PC-3 (cell line): ENCODE measurements at regions not wholly inside any gene's neighbourhood (a gene's known extent, or its start where the extent isn't known, plus 50 kb on each side); places are given as distances from the start of the nearest gene placed in this dataset.

Experiments
- ATAC-seq: fragments of 200-7000 bp; cut with Tn5 transposase; 2 replicates; pipeline ENCODE4 v1.9.1; 2020; ENCODE audit warnings: mild to moderate bottlenecking, moderate library complexity
- BruUV-seq: library from RNA; stranded (reverse); fragments of 400-500 nt; replicated peaks from 2 replicates; lab custom pipeline; 2021; lab: Mats Ljungman, UMichigan
- CTCF ChIA-PET: fragments of 300-600 bp; sonication (Branson Sonifier 250); formaldehyde crosslinking; loops from one replicate; lab custom pipeline; 2022; ENCODE audit warnings: antibody characterized with exemption; lab: Charles Lee
- POLR2A ChIA-PET: fragments of 300-600 bp; sonication (Branson Sonifier 250); formaldehyde crosslinking; loops from one replicate; lab custom pipeline; 2022; ENCODE audit warnings: antibody characterized with exemption; ENCODE audit not compliant: unreplicated experiment; lab: Charles Lee
- DNase-seq: peaks from one replicate; pipeline ENCODE4 v3.0.0-alpha.2; 2015
- H2AFZ ChIP-seq: fragments of 300-600 bp; sonication (generic); 2 replicates; pipeline ENCODE4 v1.6.0; 2016; ENCODE audit warnings: antibody characterized with exemption, low read length
- H3F3A ChIP-seq: fragments of 300-600 bp; sonication (generic); one replicate; pipeline ENCODE4 v1.6.0; 2017; ENCODE audit warnings: antibody characterized with exemption, low read length, control low read depth, mild to moderate bottlenecking; ENCODE audit not compliant: unreplicated experiment
- H3K27ac ChIP-seq: fragments of 300-600 bp; sonication (generic); 2 replicates; pipeline ENCODE4 v1.5.1; 2016; ENCODE audit warnings: mild to moderate bottlenecking, low read length
- H3K27me3 ChIP-seq: fragments of 300-600 bp; sonication (generic); 2 replicates; pipeline ENCODE4 v1.6.1; 2016; ENCODE audit warnings: low read length, mixed read lengths
- H3K36me3 ChIP-seq: fragments of 300-600 bp; sonication (generic); 2 replicates; pipeline ENCODE4 v1.6.1; 2016; ENCODE audit warnings: low read depth, mixed run types, low read length, mixed read lengths
- H3K4me1 ChIP-seq: fragments of 300-600 bp; sonication (generic); 2 replicates; pipeline ENCODE4 v1.5.1; 2016; ENCODE audit warnings: low read length; ENCODE audit not compliant: insufficient read depth
- H3K4me2 ChIP-seq: fragments of 300-600 bp; sonication (generic); 2 replicates; pipeline ENCODE4 v1.6.0; 2016; ENCODE audit warnings: low read length
- H3K4me3 ChIP-seq: fragments of 300-600 bp; sonication (generic); 2 replicates; pipeline ENCODE4 v1.5.1; 2016; ENCODE audit warnings: mild to moderate bottlenecking, low read length, mixed read lengths
- H3K79me2 ChIP-seq: fragments of 300-600 bp; sonication (generic); 2 replicates; pipeline ENCODE4 v1.6.1; 2017; ENCODE audit warnings: low read length, mixed read lengths
- H3K9ac ChIP-seq: fragments of 300-600 bp; sonication (generic); 2 replicates; pipeline ENCODE4 v1.6.0; 2016; ENCODE audit warnings: mild to moderate bottlenecking, low read length
- H3K9me2 ChIP-seq: fragments of 300-600 bp; sonication (generic); replicated peaks from 2 replicates; pipeline ENCODE4 v1.6.1; 2016; ENCODE audit warnings: mixed run types, low read length, mixed read lengths
- H3K9me3 ChIP-seq: fragments of 300-600 bp; sonication (generic); 2 replicates; pipeline ENCODE4 v1.6.1; 2016; ENCODE audit warnings: low read length, mixed read lengths
- H4K20me1 ChIP-seq: fragments of 300-600 bp; sonication (generic); 2 replicates; pipeline ENCODE4 v1.6.1; 2016; ENCODE audit warnings: low read length, mixed read lengths
- EZH2 ChIP-seq: fragments of 300-600 bp; sonication (generic); IDR thresholded peaks from one replicate; pipeline ENCODE4 v1.6.1; 2017; ENCODE audit warnings: antibody characterized with exemption, mild to moderate bottlenecking, low read length; ENCODE audit not compliant: unreplicated experiment
- EZH2phosphoT487 ChIP-seq: fragments of 300-600 bp; sonication (generic); IDR thresholded peaks from 2 replicates; pipeline ENCODE4 v1.6.1; 2018; ENCODE audit warnings: mild to moderate bottlenecking, antibody characterized with exemption, low read length, borderline replicate concordance
- intact Hi-C: fragments of 100-400 bp; cut with micrococcal nuclease; formaldehyde crosslinking; loops from 2 replicates; pipeline ENCODE4 v1.9.0; 2023
- TF ChIP-seq, protein P1 (sequence below): fragments of 300-600 bp; sonication (generic); conservative IDR thresholded peaks from 2 replicates; pipeline ENCODE4 v1.5.1; 2017; ENCODE audit warnings: antibody characterized with exemption, low read depth, mild to moderate bottlenecking, low read length

DNA sequence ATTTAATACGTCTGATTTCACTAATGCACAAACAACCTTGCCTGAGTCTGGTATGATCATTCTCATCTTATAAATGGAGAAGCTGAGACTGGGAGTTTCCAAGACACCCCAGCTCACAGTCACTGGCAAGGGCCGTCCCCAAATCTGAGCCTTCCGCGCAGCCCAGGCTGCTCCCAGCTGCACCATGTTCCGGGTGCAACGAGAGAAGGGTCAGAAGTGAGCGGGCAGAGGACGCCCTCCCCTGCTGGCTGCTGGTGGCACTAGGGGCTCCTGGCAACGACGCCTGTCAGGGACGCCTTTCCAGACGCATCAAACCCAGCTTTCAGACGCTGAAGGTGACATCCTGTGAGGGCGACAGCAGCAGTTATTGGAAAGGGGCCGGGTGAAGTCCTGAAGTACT, 115.3 kb upstream of the PROKR2 start:
- TF ChIP-seq EZH2phosphoT487 (no peak), EZH2 (no peak)
- TF ChIP-seq, protein P1, sequence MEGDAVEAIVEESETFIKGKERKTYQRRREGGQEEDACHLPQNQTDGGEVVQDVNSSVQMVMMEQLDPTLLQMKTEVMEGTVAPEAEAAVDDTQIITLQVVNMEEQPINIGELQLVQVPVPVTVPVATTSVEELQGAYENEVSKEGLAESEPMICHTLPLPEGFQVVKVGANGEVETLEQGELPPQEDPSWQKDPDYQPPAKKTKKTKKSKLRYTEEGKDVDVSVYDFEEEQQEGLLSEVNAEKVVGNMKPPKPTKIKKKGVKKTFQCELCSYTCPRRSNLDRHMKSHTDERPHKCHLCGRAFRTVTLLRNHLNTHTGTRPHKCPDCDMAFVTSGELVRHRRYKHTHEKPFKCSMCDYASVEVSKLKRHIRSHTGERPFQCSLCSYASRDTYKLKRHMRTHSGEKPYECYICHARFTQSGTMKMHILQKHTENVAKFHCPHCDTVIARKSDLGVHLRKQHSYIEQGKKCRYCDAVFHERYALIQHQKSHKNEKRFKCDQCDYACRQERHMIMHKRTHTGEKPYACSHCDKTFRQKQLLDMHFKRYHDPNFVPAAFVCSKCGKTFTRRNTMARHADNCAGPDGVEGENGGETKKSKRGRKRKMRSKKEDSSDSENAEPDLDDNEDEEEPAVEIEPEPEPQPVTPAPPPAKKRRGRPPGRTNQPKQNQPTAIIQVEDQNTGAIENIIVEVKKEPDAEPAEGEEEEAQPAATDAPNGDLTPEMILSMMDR = no peak
- H4K20me1 ChIP-seq = no peaks in the 10 kb centered on the region
- ChIA-PET CTCF (no interaction called here), POLR2A (no interaction called here)
- no peak overlapping the region for H2AFZ ChIP-seq
- DNase-seq = no peak
- peaks cover 92% of the 10 kb centered on the region for H3K27me3 ChIP-seq
- no peak overlapping the region for H3K4me2 ChIP-seq
- H3K4me1 ChIP-seq = no peaks in the 10 kb centered on the region
- no peak for ATAC-seq
- H3K79me2 ChIP-seq = no peaks in the 10 kb centered on the region
- no peak overlapping the region for H3K27ac ChIP-seq
- intact Hi-C loops = loop anchor here (5.0 kb wide), 1 partner anchor 225 kb away; no protein-coding TSS in a partner anchor
- no peaks in the 10 kb centered on the region for H3K36me3 ChIP-seq
- no peaks in the 10 kb centered on the region for H3K9me3 ChIP-seq
- BruUV-seq = no TSS peak
- H3K9ac ChIP-seq = no peak overlapping the region
- no peaks in the 10 kb centered on the region for H3K9me2 ChIP-seq
- no peak overlapping the region for H3K4me3 ChIP-seq
- no peaks in the 10 kb centered on the region for H3F3A ChIP-seq

DNA sequence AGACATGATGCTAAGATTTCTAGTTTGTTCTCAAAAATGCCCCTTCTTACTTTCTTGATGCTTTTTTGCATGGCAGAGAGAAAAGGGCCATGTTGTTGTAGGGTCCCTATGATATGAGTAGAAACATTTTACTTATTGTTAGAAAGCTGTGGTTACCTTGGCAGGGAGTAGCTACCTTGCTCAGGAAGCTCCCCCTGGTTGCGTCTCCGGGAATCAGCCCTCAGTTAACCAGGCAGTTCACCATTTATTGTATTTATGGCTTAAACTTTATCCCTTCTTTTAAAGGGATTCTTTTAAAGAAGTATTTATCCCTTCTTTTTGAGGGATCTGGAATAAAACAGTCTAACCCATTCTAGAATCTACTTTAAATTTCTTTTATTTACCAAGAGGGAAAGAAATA, 113.9 kb upstream of the PROKR2 start:
- Histone ChIP-seq H3K79me2 (no peaks in the 10 kb centered on the region), H3K9me2 (no peaks in the 10 kb centered on the region), H3K4me3 (no peak overlapping the region), H3F3A (no peaks in the 10 kb centered on the region), H3K27ac (no peak overlapping the region), H2AFZ (no peak overlapping the region), H3K27me3 (peaks cover 83% of the 10 kb centered on the region), H3K4me2 (no peak overlapping the region), H3K4me1 (no peaks in the 10 kb centered on the region), H4K20me1 (no peaks in the 10 kb centered on the region), H3K9me3 (no peaks in the 10 kb centered on the region), H3K36me3 (no peaks in the 10 kb centered on the region), H3K9ac (no peak overlapping the region)
- ChIA-PET CTCF (no interaction called here), POLR2A (no interaction called here)
- DNase-seq (peak; percentile 20), ATAC-seq (no peak)
- BruUV-seq = no TSS peak
- TF ChIP-seq, protein P1 = peak; percentile 47; the same call in 1 of the 2 replicates
- TF ChIP-seq EZH2 (no peak), EZH2phosphoT487 (no peak)
- intact Hi-C loops = loop anchor here (5.0 kb wide), 1 partner anchor 223 kb away; no protein-coding TSS in a partner anchor

DNA sequence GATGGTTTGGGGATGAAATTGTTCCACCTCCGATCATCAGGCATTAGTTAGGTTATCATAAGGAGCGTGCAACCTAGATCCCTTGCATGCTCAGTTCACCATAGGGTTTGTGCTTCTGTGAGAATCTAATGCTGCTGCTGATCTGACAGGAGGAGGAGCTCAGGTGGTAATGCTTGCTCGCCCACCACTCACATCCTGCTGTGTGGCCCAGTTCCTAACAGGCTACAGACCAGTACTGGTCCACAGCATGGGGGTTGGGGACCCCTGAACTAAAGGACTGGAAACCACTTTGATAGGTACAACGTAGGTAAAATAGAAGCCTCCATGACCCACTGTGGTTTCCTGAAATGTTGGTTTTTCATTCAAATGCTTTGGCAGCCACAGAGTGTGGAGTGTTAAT, 109.3 kb upstream of the PROKR2 start:
- Histone ChIP-seq H3K4me3 (no peak overlapping the region), H3K9me2 (no peaks in the 10 kb centered on the region), H3K9me3 (no peaks in the 10 kb centered on the region), H3K4me2 (no peak overlapping the region), H4K20me1 (no peaks in the 10 kb centered on the region), H3K27ac (no peak overlapping the region), H3F3A (no peaks in the 10 kb centered on the region), H3K36me3 (no peaks in the 10 kb centered on the region), H3K9ac (no peak overlapping the region), H3K79me2 (no peaks in the 10 kb centered on the region), H2AFZ (no peak overlapping the region), H3K4me1 (no peaks in the 10 kb centered on the region), H3K27me3 (peaks cover 67% of the 10 kb centered on the region)
- no peak for ATAC-seq
- BruUV-seq = no TSS peak
- POLR2A ChIA-PET = no interaction called here
- intact Hi-C loops = no loop called here
- TF ChIP-seq EZH2 = no peak
- TF ChIP-seq, protein P1 = no peak
- TF ChIP-seq EZH2phosphoT487 = no peak
- CTCF ChIA-PET = no interaction called here
- no peak for DNase-seq
